SKM-1 (cell line): ENCODE measurements at regions not wholly inside any gene's neighbourhood (a gene's known extent, or its start where the extent isn't known, plus 50 kb on each side); places are given as distances from the start of the nearest gene placed in this dataset.
"Not testable (repeated sequence)": the region's sequence is repeated elsewhere in the genome, so short reads cannot be mapped to it uniquely, and the experiment has no call there.

Source experiments
- DNase-seq: peaks from one replicate; lab custom pipeline; 2025; ENCODE audit not compliant: unreplicated experiment; lab: John Stamatoyannopoulos, UW

DNA sequence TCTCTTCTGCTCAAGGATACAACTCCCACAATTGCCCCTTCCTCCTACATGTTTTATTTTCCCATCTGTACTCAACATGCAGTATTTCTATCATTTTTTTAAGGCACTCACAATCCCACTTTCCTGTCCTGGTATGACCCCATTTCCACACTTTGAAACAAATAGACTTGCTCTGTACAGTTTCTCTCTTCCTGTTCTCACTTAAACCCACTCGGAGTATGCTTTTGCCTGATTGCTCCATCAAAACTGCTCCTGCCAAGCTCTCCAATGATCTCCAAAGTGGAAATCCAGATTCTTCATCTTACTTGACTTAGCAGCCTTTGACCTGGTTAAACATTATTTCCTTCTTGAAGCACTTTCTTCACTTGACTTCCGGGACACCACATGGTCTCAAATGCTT, 384.5 kb downstream of the SEC23A start:
- DNase-seq: no peak

DNA sequence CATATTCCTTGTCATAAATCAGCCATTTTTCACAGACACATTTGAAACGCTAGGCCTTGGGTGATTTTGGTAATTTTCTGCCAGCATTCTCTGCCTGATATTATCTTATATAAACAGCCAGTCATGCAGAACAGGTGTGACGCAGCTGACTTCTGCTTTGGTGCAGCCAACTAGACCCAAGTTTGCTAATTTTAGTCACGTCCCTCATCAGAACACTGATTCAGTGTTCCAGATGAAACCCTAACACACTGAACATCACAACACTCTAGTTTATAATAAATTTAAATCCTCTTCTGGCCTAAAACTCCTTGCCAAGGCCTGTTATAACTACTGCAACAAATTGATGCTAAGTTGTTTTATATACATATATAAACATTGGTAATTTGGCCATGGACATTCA, 386.1 kb downstream of the SEC23A start:
- DNase-seq: no peak

DNA sequence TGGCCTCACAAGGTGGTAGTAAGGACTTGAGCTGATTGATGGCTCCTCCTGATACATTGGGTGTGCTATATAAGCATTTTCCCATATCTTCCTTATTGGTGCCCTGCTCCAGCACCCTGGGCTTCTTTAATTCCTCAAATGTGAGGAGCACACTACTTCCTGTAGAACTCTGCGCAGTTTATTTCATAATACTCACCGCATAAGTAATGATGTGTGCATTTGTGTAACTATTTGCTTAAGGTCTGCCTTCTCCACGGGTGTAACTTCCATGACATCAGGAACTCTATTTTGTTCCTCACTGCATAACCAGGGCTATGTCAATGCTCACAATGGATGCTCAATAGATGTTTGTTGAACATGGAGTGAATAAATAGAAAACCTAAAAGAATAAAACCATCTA, 392.2 kb downstream of the SEC23A start:
- peak; percentile 1 for DNase-seq

DNA sequence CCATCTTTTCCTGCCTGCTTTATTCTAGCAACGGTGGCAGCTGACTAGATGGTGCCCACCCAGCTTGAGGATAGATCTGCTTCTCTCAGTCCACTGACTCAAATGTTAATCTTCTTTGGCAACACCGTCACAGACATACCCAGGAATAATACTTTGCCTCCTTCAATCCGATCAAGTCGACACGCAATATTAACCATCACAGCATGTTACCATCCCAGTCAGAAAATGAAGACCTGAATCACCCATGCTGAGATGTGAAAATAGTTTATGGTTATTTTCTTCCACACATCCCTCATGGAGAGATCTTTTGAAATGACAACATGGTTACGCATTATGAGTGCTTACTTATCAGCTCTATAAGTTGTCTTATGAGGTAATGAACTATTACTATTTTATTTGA, 392.8 kb downstream of the SEC23A start:
- DNase-seq: no peak

DNA sequence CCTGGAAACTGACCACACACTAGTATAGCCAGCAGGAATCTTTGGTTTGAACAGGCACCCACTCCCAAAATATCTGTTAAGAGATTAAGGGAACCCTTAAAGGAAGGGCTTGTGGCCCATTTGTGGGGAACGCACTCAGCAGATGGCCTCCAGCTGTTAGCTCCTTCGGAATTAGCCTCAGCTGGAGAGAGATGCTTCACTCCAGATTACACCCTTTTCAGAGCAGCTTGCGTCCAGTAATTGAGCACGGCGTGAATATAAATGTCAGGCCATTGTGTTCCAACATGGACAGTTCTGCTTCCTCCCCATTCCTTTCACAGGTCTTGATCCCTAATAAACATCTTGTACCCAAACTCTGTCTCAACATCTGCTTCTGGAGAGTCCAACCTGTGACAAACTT, 397.8 kb downstream of the SEC23A start:
- no peak for DNase-seq

DNA sequence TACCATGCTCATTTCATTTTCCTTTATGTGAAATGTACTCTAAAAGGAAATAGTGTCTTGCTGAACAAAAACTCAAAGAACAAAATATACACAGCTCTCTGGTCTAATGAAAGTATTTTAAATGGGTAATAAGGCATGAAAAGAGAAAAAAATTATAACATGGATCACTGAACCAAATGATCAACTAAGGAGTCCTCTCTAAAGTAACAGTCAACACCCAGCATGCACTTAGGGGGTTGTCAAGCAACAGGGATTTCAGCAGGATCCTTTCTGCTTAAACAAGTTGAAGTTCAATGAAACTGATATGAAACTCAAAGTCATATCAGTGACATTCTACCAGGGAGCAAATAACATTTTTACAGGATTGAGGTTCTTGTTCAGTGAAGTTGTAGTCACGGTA, 398.8 kb downstream of the SEC23A start:
- DNase-seq: no peak

DNA sequence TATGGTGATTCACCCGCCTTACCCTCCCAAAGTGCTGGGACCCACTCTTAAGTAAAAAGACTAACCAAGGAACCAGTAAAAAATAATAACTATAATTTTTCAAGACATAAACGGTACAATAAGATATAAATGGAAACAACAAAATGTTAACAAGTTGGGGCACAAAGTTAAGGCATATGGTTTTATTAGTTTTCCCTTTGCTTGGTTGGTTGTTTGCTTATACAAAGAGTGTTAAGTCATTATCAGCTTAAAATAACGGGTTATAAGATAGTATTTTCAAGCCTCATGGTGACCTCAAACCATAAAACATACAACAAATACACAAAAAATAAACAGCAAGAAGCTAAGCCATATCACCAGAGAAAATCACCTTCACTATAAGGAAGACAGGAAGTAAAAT, 406.1 kb downstream of the SEC23A start:
- DNase-seq: no peak

DNA sequence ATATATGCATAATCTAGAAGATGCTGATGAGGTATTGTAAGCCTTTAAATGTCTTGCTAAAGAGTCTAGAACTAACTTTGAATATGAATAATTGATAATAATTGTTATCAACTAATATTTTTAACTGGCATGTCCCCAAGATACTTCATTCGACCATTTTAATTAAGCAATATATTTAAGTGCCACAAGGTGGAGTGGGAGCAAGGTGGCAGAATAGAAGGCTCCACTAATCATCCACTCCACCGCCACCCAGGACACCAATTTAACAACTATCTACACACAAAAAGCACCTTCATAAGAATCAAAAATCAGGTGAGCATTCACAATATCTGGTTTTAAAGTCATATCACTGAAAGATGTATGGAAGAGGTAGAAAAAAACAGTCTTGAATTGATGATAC, 409.6 kb downstream of the SEC23A start:
- DNase-seq: no peak

DNA sequence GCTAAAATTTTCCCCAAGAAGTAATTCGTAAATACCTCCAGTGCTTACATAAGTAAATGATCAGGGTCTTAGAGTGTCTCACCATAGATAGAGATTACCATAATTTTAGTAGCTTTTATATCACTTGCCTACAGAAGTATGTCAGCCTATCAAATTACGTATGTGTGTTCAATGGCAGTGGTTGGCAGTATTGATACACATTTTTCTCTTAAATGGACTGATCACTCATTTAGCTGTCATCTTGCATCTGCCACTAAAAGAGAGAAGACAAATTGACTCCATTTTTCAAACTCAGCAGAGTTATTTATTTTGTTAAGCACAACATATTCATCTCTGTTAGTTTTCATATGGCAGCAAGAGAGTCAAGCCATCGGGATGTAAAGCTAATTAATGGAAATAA, 413.1 kb upstream of the CLEC14A start:
- DNase-seq: no peak

DNA sequence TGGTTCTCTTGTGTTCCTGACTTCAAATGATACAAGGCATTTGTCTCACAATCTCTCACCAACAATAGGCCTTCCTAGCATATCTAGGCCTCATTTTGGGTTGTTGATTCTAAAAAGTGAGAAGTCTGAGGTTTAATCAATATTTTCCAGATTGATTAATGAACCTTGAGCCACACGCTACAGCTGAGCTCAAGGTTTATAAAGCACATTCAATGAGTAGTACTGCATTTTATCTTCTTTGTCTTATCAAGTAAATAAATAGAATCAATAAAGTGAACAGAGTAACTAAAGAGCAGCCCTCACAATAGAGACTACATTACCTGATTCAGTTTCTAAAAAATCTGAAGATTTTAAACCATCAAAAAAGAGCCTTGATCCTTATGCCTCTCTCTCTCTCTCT, 407.5 kb upstream of the CLEC14A start:
- no peak for DNase-seq

DNA sequence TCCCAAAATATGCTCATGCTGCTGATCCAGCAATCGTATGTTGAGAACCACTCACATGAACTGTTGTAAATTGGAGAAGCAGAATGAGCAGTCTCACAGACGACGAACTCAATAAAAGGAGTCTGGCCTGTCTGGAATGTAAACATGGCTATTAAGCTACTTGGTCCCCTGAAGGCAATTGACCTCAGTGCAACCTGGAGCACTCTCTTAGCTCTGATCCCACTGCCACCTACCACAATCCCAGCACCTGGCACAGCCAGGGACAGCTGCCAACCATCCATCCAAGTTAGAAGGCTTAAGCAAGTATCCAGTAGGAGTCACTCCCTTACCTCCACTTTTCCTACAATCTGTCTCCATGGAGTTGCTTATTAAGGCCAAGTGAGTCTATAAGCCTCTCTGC, 406.9 kb upstream of the CLEC14A start:
- no peak for DNase-seq

DNA sequence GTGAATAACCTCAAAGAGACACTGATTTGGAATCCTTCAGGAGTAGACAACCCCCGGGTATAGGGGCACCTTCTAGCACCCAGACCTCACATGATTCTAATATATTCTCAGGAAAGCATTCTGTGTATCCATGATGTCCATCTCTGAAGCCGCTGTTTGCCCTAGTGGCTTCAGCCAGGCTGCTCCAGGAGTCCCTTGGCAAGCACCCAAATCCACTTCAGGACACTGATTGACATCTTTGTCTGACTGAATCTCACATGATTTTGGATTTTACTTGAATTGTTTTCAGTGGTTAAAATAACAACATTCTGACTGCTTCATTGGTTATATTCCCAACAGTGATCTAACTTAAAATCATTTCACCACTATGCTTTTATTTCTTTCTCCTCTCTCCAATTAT, 390.5 kb upstream of the CLEC14A start:
- no peak for DNase-seq

DNA sequence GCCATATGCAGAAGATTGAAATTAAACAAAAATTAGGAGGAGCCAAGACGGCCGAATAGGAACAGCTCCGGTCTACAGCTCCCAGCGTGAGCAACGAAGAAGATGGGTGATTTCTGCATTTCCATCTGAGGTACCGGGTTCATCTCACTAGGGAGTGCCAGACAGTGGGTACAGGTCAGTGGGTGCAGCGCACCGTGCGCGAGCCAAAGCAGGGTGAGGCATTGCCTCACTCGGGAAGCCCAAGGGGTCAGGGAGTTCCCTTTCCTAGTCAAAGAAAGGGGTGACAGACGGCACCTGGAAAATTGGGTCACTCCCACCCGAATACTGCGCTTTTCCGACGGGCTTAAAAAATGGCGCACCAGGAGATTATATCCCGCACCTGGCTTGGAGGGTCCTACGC, 379.0 kb upstream of the CLEC14A start:
- not testable (repeated sequence) for DNase-seq

DNA sequence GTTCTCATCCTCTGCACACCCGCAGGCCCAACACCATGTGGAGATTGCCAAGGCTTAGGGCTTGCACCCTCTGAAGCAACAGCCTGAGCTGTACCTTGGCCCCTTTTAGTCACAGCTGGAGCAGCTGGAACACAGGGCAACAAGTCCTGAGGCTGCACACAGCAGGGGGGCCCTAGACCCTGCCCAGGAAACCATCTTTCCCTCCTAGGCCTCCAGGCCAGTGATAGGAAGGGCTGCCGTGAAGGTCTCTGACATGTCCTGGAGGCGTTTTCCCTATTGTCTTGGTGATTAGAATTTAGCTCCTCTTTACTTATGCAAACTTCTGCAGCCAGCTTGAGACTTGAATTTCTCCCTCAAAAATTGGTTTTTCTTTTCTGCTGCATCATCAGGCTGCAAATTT, 373.5 kb upstream of the CLEC14A start:
- no peak for DNase-seq

DNA sequence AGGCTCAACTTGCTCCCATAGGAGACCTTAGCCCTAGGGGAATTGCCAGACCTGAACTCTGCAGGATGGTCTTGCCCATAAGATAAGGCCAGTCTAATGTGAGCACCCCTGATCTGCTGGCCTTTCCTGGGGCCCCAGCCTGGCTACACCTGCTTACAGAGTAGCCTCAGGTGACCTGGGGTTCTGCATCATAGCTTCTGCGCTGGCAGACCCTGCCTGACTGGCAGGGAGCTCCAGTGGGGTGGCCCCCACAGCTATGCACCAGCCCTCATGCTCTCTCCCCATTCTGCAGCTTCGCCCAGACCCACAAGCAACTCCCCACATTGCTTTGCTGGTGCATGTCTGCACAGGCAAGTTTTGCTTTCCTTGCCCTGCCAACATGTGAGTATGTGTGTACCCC, 371.3 kb upstream of the CLEC14A start:
- no peak for DNase-seq

DNA sequence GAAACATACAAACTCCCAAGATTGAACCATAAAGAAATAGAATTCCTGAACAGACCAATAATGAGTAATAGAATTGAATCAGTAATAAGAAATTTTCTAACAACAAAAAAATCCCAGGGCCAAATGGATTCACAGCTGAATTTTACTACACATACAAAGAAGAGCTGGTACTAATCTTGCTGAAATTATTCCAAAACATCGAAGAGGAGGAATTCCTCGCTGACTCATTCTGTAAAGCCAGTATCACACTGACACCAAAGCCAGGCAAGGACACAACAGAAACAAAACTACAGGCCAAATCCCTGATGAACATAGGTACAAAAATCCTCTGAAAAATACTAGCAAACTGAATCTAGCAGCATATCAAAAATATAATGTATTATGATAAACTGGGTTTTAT, 367.8 kb upstream of the CLEC14A start:
- DNase-seq: no peak

DNA sequence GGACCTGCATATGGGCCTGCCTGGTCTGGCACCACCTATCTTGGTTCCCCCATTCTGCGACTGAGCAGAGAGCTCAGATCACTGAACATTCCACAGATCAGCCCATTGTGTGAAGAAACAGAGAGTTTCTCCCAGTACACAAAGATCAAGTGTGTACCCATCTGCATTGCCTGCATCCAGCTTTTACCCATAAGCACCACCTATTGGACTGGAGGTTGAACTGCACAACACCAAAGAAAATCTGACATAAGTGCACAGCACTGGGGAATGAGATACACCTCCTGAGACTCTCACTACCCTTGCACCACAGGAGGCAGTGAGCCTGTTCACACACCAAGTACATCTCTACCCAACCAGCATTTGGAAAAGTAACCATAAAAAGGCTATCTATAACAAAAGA, 362.6 kb upstream of the CLEC14A start:
- no peak for DNase-seq

DNA sequence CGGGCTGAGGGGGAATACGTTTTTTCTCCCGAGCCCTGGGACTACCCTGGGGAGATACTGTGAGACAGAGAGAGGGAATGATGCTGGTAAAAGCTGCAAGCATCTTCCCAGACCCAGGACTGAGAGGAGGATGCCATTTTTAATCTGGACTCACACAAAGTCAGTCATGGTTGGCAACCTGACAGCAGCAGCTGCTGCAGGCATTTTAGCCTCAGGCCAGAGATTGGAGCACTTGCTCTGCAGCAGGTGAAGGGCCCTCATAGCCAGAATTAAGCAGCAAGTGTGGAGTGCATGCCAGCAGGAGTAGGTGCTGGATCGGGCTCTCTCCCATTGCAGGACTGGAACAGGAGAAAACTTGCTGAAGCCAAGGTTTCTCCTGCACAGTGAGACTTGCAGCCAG, 361.1 kb upstream of the CLEC14A start:
- no peak for DNase-seq

DNA sequence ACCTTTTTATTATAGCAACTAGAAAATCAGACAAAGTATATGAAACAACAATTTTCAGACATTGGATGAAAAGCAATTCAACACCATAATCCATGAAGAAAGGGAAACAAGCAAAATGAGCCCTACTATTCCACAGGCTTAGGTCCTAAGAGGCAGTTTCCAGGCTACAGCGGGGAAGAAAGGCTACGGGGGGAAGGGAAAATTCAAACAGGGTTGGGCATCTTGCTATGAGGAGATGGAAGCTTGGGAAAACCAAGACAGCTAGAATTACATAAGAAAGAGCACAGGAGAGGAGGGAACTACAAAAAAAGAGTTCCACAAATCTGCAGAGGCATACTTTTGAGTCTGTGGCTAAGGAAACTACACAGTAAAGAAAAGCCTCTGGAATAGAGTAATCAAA, 356.0 kb upstream of the CLEC14A start:
- DNase-seq: no peak

DNA sequence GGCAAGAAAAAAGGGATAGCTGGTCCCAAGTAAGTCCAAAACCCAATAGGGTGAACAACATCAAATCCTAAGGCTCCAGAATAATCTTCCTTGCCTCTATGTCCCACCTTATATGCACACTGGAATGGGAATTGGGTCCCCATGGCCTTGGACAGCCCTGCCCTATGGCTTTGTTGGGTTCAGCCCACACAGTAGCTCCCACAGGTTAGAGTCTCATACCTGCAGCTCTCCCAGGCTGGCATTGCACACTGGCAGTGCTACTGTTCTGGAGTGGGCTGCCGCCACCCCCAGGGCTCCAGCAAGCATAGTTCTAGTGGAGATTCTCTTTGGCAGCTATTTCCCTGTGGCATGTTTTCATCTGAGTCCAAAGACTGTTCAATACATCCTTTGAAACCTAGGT, 352.4 kb upstream of the CLEC14A start:
- DNase-seq: no peak

DNA sequence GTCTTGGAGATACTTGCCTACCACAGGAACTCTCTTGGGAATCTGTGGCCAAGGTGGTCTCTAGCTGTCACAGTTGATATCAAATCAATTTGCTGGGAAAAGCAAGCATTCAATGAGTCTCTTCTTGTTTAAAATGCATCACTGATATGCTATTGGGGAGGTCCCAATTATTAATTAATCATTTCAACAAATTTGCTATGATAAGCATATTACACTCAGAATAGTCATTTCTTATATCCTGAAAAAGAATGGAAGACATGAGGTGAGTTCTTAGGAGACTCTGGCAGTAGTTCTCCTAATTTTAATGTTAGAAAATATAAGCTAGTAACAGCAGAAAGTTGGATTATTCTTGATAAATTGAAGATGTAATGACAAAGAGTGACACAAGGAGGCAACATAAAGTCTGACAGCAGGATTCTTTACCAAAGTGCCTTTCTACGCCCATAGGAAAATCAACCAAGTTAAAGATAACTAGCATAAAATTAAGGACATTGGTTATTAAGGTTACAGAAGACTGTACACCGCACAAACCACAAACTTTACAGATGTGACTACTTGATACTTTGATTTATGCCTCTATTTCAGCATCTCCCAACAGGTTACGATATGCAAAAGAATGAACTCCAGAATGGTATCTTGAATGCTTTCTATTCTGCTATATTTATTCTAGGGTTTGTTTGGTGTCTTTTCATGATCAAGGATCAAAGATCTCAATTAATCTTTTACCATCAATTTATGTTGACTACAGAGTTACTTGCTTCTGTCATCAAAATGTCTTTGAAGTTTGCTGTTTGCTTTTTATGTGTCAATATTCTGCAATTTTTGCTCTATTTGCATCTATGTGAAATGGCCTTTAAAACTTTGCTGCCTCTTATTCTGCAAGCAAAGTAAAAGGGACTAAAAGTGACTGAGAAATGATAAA, 349.6 kb upstream of the CLEC14A start:
- no peak for DNase-seq

DNA sequence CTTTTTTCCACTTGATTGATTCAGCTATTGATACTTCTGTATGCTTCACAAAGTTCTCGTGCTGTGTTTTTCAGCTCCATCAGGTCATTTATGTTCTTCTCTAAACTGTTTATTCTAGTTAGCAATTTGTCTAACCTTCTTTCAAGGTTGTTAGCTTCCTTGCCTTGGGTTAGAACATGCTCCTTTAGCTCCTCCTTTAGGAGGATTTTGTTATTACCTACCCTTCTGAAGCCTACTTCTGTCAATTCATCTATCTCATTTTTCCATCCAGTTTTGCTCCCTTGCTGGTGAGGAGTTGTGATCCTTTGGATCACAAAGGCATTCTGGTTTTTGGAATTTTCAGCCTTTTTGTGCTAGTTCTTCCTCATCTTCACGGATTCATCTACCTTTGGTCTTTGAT, 344.7 kb upstream of the CLEC14A start:
- not testable (repeated sequence) for DNase-seq

DNA sequence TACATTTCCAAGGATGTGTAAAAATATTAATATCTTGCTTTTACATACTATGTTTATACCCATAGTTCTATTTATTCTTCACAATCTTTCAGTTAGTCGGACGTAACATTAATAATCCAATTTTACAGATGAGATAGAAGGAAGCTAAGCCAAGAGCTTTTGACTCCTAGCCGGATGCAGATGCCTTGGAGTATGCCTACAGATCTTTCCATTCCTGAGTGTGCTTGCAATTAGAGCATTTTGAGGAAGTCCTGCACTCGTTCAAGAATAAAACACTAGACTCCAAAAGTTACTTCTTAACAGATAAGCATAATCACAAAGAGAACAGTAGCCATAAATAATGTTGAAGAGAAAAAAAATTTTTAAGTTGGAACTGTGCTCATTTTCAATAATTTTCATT, 337.6 kb upstream of the CLEC14A start:
- no peak for DNase-seq
